NCI-H2196 (cell line): ENCODE measurements at regions not wholly inside any gene's neighbourhood (a gene's known extent, or its start where the extent isn't known, plus 50 kb on each side); places are given as distances from the start of the nearest gene placed in this dataset.
"Not testable (repeated sequence)": the region's sequence is repeated elsewhere in the genome, so short reads cannot be mapped to it uniquely, and the experiment has no call there.

Experiments
- DNase-seq: peaks from one replicate; lab custom pipeline; 2025; ENCODE audit not compliant: unreplicated experiment; lab: John Stamatoyannopoulos, UW

DNA sequence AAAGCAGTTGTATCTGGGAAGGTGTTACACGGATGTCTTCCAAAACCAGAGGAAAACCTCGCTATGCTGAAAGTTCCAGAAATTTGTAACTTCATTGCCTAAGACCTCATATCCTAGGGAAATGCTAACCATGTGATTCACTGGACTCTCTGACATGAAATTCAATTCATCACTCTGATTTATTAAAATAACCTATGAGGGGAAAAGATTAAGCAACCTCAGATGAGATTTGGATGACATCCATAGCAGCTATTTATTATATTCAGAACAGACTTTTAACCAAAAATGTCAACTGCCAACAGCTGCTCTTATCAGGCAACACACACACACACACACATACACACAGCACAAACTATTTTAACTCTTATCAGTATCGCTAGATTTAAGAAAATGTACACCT, 1006.4 kb upstream of the CTNND2 start:
- no peak for DNase-seq

DNA sequence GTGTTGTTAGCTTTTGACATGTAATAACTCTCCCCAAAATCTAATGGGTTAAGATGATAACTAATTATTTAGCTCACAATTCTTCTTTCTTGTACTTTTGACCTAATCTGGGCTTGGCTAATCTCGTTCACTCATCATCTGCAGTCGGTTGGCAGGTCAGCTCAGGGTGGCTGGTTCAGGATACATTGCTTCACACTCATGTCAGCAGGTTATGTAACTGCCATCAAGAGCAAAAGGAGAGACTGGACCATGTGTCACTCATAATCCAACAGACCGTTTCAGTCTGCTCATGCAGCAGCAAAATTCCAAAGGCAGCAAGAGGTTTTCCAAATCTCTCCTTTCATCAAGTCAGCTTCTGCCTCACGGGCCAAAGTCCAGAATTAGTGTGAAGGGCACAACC, 998.4 kb upstream of the CTNND2 start:
- DNase-seq, result no peak

DNA sequence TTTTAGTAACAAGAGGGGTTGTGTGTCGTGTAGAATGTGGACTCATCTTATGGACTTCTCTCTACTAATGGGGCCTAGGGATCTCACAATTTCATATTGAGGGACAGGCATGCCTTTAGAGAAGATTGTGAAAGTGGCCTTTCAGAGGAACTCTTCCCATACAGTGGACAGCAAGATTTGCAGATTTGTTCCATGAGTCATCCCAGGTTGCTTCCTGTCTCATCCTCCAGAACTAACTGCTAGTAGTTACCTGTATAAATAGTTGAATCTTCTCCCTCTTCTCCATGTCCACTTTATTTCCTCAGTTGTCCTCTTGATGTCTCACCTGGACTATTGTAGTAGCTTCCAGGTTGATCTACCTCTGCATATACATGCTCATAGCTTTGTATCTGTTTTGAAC, 997.5 kb upstream of the CTNND2 start:
- no peak for DNase-seq

DNA sequence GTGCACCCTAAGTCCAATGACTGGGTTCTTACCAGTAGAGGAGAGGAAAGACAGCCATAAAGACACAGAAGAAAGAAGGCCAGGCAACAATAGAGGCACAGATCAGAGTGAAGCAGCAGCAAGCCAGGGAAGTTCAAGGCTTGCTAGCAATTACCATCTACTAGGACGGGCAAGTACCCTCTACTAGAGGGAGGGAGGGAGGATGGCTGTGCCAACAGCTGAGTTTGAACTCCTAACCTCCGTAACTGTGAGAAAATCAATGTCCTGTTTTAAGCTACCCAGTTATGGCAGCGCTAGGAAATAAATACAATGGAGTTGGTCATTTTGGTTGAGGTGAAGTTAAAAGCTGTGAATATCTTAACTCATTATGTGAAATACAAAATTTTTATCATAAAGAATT, 991.8 kb upstream of the CTNND2 start:
- DNase-seq, result no peak

DNA sequence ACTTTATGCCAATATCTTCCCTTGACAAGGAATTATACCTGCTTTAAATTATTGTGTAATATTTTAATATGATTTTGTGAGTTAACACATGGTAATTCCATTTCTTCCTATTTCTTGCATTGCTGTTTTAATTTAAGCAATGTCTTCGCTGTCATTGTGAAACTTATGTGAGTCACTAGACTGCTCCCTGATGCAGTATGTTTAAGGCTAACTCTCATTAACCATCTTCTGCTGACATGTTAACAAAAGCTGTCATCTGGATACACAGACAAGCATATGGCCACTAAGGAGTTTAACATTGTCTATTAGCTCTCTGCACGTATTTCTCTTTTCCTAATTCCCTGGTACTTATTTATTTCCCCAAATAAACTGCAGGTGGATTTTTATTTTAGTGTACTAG, 980.8 kb upstream of the CTNND2 start:
- DNase-seq, result no peak

DNA sequence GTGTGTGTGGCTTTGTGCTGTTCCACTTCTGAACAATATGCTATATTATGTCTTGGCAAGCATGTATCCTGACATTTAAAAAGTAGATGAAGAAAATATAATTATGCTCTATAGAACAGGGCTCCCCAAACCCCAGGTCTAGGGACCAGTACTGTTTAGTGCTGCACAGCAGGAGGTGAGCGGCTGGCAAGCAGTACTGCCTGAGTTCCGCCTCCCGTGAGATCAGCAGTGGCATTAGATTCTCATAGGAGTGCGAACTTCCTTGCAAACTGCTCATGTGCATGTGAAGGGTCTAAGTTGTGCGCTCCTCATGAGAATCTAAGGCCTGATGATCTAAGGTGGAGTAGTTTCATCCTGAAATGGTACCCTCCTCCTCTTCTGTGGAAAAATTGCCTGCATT, 979.1 kb upstream of the CTNND2 start:
- DNase-seq, result no peak

DNA sequence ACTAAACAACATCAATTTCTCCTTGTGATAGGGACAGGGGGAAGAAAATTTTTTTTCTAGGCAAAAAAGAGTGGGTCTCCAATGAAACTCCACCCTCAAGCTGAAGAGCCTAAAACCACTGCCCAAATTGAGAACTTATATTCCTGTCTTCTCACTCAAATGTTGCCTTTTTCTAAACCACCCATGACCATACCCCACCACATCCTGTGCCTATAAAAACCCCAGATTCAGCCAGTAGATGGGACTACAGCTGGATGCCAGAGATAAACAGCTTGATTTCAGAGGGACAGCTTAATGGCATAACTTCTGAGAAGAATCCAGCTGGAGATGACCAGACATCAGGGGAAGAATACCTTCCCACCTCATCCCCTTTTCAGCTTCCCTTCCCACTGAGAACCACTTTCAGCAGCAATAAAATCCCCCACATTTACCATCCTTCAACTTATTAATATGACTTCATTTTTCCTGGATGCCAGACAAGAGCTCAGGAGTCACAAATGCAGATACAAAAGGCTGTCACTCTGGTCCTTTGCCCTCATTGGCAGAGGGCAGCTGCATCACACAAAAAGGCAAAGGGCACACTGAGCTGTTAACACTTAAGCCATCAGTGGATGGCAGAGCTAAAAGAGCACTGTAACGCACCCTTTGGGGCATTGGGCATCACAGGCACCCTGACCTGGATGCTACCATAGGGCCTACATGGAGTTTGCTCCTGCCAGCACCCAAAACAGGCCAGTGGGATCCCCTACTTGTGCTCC, 972.5 kb upstream of the CTNND2 start:
- DNase-seq, result no peak

DNA sequence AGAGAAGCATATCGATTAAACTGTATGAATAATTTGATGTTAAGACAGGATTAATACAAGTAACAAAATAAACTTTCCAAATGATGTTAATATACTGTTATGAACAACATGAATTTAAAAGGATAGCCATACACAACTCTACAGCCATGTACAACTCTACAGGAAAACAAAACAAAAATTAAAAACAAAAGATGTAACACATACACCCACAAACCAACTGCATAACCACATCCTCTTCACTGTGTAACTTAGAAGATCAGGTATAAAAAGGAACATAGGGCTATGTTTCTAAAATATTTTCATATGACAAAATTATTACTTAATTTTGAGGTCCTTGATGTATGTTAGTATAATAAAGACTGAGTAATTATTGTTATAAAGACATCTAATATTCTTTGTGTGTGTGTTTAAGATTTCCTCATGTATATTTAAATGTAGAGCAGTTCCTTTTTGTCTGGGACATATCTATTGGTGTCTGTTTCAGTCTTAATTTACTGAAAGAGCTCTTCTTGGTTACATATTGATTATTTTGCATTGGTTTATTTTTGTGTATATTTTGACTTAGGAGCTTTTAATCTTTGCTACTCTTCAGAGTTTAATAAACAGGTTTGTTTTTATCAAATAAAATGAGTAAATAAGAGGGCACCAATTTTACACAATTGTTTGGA, 966.8 kb upstream of the CTNND2 start:
- DNase-seq, result no peak

DNA sequence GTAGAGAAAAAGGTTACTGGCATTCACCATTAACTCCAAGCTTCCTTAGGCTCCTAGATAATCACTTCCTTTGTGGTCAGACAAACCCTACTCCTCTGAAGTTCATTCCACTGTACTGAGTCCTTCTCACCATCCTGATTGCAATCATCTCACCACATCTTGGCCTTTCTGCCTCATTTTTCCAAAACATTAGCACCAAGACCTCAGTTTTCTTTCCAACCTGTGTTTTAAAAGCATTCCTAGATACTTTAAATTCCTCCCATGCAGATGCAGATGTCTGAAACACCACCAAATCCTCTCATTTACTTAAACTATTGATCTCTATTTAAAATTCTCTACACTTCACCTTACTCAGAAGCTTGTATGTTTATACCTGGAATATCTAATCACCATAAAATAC, 961.3 kb upstream of the CTNND2 start:
- no peak for DNase-seq

DNA sequence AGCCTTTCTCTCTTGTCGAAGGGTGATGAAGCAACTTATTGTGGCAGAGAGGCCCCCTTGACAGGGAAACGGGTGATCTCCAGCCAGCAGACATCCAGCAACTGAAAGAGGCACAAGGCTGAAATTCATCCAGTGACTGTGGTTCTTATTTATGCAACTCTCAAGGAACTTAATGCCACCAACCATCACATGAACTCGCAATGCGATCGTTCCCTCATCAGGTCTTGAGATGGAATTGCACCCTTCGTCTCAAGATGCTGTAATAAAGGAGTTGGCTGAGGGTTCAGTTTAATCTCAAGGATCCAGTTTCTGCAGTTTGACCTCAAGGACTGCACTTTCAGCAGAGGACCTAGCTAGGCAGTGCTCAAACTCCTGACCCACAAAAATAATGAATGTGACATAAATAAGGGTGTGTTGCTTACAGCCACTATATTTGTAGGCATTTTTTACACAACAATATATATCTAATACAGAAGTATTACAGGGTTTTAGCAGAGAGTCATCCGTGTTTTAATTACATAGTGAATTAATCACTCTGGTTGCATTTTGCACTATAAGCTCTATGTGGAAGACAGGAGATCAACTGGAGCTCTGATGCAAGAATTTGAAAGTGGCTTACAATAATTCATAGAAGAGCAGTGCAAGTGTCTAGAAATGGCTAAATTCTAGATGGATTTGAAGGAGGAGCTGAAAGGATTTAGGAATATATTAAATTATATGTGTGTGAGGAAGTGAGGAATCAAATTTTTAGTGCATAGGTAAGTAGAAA, 957.8 kb upstream of the CTNND2 start:
- DNase-seq, result no peak

DNA sequence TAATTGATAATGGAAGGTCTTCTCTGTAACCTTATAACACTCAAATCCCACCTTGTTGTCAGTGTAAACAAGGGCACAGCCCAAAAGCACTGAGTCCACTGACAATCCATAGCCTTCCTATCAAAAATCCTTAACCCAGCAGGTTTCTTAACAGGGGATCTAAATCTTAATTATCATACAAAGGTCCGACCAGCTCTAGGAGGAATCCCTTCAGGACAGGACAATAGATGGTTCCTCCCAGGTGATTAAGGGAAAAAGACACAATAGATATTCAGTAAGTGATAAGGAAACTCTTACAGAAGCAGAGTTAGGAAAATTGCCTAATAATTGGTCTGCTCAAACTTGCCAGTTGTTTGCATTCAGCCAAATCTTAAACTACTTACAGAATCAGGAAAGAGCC, 951.9 kb upstream of the CTNND2 start:
- DNase-seq, result not testable (repeated sequence)

DNA sequence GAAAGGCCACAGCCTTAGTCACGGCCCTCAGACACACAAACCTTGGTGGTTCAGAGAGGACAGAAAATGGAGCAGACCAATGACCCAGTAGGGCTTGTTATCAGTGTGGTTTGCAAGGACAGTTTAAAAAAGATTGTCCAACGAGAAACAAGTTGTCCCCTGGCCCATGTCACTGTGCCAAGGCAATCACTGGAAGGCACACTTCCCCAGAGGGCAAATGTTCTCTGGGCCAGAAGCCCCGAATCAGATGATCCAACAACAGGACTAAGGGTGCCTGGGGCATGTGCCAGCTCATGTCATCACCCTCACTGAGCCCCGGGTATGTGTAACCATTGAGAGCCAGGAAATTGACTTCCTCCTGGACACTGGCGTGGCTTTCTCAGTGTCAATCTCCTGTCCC, 950.1 kb upstream of the CTNND2 start:
- no peak for DNase-seq

DNA sequence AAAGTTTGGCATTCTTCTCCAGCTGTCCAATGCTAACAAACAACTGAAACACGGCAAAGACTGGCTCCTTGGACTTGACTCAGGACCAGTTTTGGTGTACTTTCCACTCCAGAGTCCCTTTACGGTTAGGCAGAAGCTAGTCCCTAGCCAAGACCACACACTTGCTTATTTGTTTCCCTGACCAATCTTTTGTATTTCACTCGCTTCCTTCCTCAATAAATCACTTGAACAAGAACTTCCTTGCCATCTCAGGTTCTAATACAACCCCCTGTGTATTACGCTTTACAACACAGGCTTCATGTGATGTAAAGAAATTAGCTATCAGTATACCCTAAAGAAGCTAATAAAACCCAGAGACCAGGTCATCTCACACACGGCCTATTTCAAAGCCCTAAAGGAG, 947.5 kb upstream of the CTNND2 start:
- no peak for DNase-seq

DNA sequence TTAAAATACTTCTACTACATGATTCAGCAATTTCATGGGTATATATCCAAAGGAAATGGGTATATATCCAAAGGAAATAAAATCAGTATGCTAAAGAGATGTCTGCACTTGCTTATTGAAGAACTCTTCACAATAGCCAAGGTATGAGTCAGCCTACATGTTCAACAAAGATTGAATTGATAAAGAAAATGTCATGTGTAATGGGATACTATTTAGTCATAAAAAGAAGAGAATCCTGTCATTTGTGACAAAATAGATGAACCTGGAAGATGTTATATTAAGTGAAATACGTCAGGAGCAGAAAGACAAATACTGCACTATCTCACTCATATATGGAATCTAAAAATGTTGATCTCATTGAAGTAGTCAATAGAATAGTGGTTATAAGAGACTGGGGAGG, 944.5 kb upstream of the CTNND2 start:
- no peak for DNase-seq

DNA sequence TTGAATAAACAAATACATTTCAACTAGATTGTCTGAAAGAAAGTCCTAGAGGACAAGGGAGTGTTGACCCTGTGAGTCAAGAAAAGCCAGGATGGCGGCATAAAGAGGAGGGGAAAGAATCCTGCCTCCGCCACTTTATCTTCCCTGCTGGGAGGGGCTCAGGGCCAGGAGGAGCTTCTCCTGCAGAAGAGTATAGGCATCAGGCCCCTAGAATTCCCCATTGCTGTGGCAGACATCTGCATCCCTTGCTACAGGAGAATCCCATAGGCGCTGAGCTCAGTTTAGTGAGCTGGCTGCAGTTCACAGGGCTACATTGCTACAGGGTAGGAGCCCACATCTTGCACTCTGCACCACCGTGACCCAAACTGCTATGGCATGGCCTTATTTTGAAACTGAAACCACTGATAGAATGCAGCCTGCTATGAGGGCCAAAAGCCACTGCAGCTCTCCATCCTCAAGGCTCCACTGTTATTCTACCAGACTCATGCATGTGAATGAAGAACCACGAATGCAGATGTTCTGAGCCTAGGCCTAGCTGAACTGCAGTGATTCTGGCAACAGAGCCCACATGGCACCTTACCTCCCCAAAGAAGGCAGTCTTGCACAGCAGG, 941.4 kb upstream of the CTNND2 start:
- DNase-seq, result no peak

DNA sequence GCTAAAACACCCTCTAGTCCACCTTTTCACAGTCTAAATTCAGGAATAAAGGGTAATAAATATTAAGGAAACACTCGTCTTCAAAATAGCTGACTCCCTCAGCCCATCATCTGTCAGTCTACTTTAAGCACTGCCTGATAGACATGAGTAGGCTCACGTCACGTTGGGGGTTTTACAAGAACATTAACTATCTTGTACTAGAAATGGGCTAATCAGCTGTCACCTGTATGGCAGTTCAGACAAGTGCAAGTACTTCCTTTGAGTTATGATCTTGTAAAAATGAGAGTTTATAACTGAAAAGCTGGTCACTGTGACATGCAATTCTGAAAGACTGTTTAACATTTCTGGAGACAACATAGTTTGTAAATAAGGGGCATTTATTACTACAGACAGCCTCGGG, 936.7 kb upstream of the CTNND2 start:
- DNase-seq, result no peak

DNA sequence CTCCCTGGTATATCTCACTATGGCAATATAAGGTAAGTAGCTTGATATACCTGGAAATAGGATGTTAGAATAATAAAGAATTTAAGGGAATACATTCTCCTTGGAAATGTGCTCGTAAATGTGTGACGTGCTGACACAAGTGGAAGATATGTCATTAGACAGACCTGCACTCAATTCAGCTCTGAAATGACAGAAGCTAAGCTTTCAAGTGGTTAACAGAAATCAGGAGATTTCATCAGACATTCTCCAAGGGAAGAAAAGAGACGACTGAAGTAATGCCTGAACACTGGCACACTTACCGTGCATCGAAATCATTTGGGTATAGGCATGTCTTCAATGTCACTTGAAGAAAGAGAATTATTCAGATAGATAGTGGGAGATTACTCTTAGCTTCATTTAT, 933.3 kb upstream of the CTNND2 start:
- DNase-seq, result no peak

DNA sequence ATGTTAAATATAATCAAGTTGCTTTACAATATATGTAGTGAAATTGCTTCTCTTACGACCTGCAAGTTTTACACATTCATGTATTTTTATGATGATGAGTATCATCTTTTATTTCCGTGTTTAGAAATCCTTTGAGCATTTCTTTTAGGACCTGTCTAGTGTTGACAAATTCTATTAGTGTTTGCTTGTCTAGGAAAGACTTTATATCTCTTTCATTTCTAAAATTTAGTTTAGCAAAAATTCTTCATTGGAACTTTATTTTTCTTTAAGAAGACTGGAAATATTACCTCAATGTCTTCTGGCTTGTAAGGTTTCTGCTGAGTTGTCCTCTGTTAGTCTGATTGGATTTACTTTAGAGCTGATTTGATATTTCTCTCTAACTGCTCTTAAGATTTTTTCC, 920.9 kb upstream of the CTNND2 start:
- no peak for DNase-seq

DNA sequence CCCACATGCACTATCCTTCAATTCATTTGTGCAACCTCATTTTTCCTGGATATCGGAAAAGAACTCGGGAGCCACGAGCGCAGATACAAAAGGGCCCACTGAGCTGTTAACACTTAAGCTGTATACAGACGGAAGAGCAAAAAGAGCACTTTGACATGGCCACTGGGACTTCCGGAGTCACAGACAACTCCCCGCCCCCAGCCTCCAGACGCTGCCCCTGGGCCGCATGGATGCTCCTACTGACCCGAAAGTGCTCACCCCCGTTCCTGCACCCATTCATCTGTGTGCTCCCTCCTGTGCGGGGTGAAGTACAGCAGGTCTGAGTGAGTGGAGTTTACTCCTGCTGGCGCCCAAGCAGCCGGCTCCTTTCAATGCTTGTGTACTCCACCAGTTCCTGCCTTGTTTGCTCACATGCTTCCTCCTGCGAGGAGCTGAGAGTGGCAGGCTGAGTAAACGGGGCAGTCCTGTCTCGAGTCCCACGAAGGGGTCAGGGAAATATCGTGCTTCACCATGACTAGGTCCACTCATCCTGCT, 901.0 kb upstream of the CTNND2 start:
- DNase-seq, result no peak

DNA sequence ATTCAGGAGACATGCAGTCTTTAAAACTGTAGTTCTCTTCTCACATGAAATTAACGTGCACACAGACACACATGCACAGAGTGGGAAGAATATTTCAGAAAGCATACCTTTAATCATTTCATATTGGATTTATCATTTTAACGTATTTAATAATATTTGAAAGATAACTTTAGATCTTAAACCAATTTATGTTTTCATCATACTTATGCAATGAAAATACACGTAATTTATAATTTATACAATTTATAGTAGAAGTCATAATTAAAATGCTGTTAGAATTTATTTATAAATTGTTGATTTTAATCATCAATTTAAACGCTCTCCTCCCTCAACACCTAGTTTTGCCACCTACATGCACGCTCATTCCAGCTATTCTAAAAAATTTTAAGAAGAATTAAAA, 894.9 kb upstream of the CTNND2 start:
- no peak for DNase-seq

DNA sequence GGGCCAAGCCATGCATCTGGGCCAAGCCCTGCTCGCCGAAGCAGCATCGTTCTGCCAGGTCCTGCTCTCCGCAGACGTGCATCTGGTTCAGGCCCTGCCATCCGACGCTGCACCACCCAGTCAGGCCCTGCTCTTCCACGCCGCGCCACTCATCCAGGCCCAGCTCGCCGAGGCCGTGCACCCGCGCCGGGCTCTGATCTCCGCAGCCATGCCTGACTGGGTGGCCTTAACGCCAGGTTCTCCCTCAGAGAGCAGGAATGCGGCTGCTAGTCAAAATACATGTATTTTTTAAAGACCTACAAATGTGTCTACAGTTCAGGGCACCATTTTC, 891.1 kb upstream of the CTNND2 start:
- no peak for DNase-seq
